Fibroblast of lung (primary cell): ENCODE measurements at regions not wholly inside any gene's neighbourhood (a gene's known extent, or its start where the extent isn't known, plus 50 kb on each side); places are given as distances from the start of the nearest gene placed in this dataset.
A peak's percentile ranks its signal among the peaks of the same experiment; 100 is the strongest.

Experiments used
- DNase-seq, 2 donors: peaks; one replicate each; pipeline versions ENCODE4 v3.0.0 to v3.0.0-alpha.2; 2010; ENCODE audit warnings: low read depth in 2 of 2
- H2AFZ ChIP-seq: 2 replicates; pipeline ENCODE4 v1.5.1; 2012; ENCODE audit warnings: low read length, control low read depth, inconsistent platforms
- H3K27ac ChIP-seq: 2 replicates; pipeline ENCODE4 v1.5.1; 2011; ENCODE audit warnings: low read length, control low read depth; ENCODE audit not compliant: insufficient read depth
- H3K27me3 ChIP-seq: 2 replicates; pipeline ENCODE4 v1.5.1; 2011; ENCODE audit warnings: mild to moderate bottlenecking, low read length; ENCODE audit not compliant: control insufficient read depth, insufficient read depth
- H3K36me3 ChIP-seq: 2 replicates; pipeline ENCODE4 v1.5.1; 2011; ENCODE audit warnings: low read length; ENCODE audit not compliant: control insufficient read depth, insufficient read depth
- H3K4me1 ChIP-seq: 2 replicates; pipeline ENCODE4 v1.5.1; 2011; ENCODE audit warnings: low read length; ENCODE audit not compliant: control insufficient read depth, insufficient read depth; ENCODE audit errors: extremely low read depth
- H3K4me2 ChIP-seq: 2 replicates; pipeline ENCODE4 v1.5.1; 2011; ENCODE audit warnings: low read length, control low read depth; ENCODE audit not compliant: insufficient read depth; ENCODE audit errors: extremely low read depth
- H3K4me3 ChIP-seq, 4 experiments: fragments of 200-600 bp in 1 of 4; sonication (generic) in 1 of 4; replicated peaks in 1 of 4; 2 replicates each; pipeline ENCODE4 v1.5.1; 2011 to 2016; ENCODE audit warnings: low read length in 4 of 4, low read depth in 3 of 4, mild to moderate bottlenecking in 3 of 4, control low read depth in 2 of 4, inconsistent platforms in 1 of 4, mixed read lengths in 1 of 4; ENCODE audit not compliant: insufficient read depth in 1 of 4; ENCODE audit errors: control extremely low read depth in 1 of 4
- H3K79me2 ChIP-seq: 2 replicates; pipeline ENCODE4 v1.5.1; 2012; ENCODE audit warnings: mild to moderate bottlenecking, low read length, inconsistent platforms; ENCODE audit not compliant: control insufficient read depth, insufficient read depth
- H3K9ac ChIP-seq: 2 replicates; pipeline ENCODE4 v1.5.1; 2011; ENCODE audit warnings: mild to moderate bottlenecking, low read length, control low read depth; ENCODE audit not compliant: insufficient read depth
- H3K9me3 ChIP-seq: 2 replicates; pipeline ENCODE4 v1.5.1; 2012; ENCODE audit warnings: low read depth, low read length; ENCODE audit not compliant: control insufficient read depth, insufficient read depth
- H4K20me1 ChIP-seq: 2 replicates; pipeline ENCODE4 v1.5.1; 2011; ENCODE audit warnings: low read length; ENCODE audit not compliant: control insufficient read depth, insufficient read depth; ENCODE audit errors: extremely low read depth
- EZH2 ChIP-seq: IDR thresholded peaks from 2 replicates; pipeline ENCODE4 v1.5.1; 2012; ENCODE audit warnings: low read length, control low read depth, mild to moderate bottlenecking; ENCODE audit errors: missing control alignments
- TF ChIP-seq, protein P1 (sequence below), 2 donors: IDR thresholded peaks in 1 of 2; conservative IDR thresholded peaks in 1 of 2; 1 replicate in 1 of 2; 2 replicates in 1 of 2; pipeline ENCODE4 v1.5.1; 2011 to 2012; ENCODE audit warnings: low read length in 2 of 2, control low read depth in 1 of 2, inconsistent platforms in 1 of 2, low read depth in 1 of 2, mild to moderate bottlenecking in 1 of 2

DNA sequence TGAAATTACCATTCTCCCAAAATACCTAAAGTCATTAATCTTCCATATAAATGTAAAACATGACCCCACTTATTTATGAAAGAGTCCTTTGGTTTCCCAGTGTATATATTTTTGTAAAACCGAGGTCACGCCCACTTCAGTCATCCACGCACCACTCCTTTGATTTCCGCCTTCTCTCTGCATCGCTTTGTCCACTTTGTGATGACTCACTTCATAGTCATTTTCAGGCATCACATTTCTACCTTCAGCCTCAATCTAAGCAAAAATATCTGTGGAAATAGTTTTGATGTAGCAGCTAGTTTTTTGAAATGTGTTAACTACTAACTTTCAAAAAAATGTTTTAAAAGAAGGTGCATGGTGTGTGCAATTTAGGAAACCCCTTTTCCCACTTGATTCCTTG lies 793.5 kb upstream of the SOX11 start:
- Histone ChIP-seq H3K4me3 (no peak overlapping the region), H3K4me1 (no peaks in the 10 kb centered on the region), H3K9ac (no peak overlapping the region), H3K4me2 (no peak overlapping the region), H2AFZ (no peak overlapping the region), H3K79me2 (no peaks in the 10 kb centered on the region), H3K9me3 (no peaks in the 10 kb centered on the region), H4K20me1 (no peaks in the 10 kb centered on the region), H3K27ac (no peak overlapping the region), H3K27me3 (no peaks in the 10 kb centered on the region), H3K36me3 (no peaks in the 10 kb centered on the region)
- TF ChIP-seq, protein P1, sequence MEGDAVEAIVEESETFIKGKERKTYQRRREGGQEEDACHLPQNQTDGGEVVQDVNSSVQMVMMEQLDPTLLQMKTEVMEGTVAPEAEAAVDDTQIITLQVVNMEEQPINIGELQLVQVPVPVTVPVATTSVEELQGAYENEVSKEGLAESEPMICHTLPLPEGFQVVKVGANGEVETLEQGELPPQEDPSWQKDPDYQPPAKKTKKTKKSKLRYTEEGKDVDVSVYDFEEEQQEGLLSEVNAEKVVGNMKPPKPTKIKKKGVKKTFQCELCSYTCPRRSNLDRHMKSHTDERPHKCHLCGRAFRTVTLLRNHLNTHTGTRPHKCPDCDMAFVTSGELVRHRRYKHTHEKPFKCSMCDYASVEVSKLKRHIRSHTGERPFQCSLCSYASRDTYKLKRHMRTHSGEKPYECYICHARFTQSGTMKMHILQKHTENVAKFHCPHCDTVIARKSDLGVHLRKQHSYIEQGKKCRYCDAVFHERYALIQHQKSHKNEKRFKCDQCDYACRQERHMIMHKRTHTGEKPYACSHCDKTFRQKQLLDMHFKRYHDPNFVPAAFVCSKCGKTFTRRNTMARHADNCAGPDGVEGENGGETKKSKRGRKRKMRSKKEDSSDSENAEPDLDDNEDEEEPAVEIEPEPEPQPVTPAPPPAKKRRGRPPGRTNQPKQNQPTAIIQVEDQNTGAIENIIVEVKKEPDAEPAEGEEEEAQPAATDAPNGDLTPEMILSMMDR (conservative IDR thresholded peaks at IDR 0.05 in 1 of 2, IDR thresholded peaks at IDR 0.05 in 1 of 2; ENCODE audit: low read depth in 1 of 2, low read length in 2 of 2), result no peak
- no peak for TF ChIP-seq EZH2
- peak; percentile 21 to 61 for DNase-seq

DNA sequence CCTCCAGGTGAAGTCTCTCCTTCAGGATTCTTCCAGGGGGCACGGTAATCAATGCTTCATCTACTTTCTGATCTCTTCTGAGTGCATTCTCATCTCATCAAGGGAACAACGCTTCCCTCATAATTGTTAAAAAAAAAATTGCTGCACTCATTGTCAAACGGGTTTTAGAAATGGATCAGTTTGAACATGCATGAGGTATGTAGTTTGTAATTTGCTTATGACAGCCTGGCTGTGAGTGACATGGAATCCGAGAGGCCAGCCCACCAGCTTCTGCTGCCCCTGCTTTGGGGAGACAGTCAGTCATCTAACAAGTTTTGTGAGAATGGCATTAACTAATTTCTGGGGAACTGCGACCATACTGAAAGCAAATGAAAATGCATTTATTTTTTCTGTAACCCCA lies 791.9 kb upstream of the SOX11 start:
- H3K36me3 ChIP-seq, result no peaks in the 10 kb centered on the region
- no peaks in the 10 kb centered on the region for H4K20me1 ChIP-seq
- TF ChIP-seq, protein P1 (conservative IDR thresholded peaks at IDR 0.05 in 1 of 2, IDR thresholded peaks at IDR 0.05 in 1 of 2; ENCODE audit: low read depth in 1 of 2, low read length in 2 of 2), result no peak
- TF ChIP-seq EZH2, result no peak
- no peak overlapping the region for H3K27ac ChIP-seq
- H3K9me3 ChIP-seq, result no peaks in the 10 kb centered on the region
- no peak overlapping the region for H3K4me2 ChIP-seq
- no peak for DNase-seq
- no peaks in the 10 kb centered on the region for H3K4me1 ChIP-seq
- no peaks in the 10 kb centered on the region for H3K79me2 ChIP-seq
- no peaks in the 10 kb centered on the region for H3K27me3 ChIP-seq
- no peak overlapping the region for H3K4me3 ChIP-seq
- no peak overlapping the region for H2AFZ ChIP-seq
- H3K9ac ChIP-seq, result no peak overlapping the region

DNA sequence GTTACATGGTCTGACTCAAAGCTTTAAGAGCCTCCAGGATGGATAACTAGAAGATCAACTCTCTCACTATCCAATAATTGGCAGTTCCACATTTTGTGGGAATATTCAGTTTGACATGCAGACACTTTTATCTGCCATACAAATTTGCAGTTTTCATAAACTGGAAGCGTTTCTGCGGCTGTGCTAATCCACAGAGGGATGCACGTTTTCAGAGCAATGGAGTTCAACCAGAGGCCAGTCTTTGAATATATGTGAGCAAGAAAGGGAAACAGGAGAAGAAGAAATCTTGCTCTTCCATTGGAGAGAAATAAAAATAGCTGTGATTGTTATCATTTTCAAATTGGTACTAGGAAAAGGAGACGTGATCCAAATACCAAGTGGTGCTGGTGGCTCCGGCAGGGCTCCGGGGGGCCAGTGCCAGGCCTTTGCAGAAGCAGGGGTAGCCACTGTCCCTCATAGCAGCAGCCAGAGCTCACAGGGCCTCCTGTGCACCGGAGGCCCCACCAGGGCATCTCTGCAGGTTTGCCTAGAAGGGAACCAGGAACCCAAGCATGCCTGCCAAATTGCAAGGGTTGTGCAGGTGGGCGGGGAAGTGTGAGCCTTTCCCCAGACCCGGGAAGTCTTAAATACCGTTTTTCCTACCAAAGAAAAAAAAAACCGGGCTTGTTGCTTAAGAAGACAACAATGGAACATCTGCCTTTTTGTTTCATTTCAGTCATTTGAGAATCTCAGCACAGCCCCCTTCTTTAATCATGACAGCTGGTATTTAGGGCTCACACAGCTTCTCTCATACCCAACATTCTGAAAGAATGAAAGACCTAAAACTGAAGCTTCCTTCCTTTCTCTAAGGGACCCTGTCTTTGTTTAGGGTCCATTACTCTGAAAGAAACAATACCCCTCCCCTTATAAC lies 791.1 kb upstream of the SOX11 start:
- Histone ChIP-seq H4K20me1 (no peaks in the 10 kb centered on the region), H3K27ac (no peak overlapping the region), H3K27me3 (no peaks in the 10 kb centered on the region), H3K4me1 (no peaks in the 10 kb centered on the region), H3K79me2 (no peaks in the 10 kb centered on the region), H3K9ac (no peak overlapping the region), H3K36me3 (no peaks in the 10 kb centered on the region), H2AFZ (no peak overlapping the region), H3K4me2 (no peak overlapping the region), H3K4me3 (no peak overlapping the region), H3K9me3 (no peaks in the 10 kb centered on the region)
- TF ChIP-seq, protein P1 (conservative IDR thresholded peaks at IDR 0.05 in 1 of 2, IDR thresholded peaks at IDR 0.05 in 1 of 2; ENCODE audit: low read depth in 1 of 2, low read length in 2 of 2), result no peak
- TF ChIP-seq EZH2, result no peak
- DNase-seq, result no peak
